H1 (cell line): ENCODE measurements at regions not wholly inside any gene's neighbourhood (a gene's known extent, or its start where the extent isn't known, plus 50 kb on each side); places are given as distances from the start of the nearest gene placed in this dataset.

Experiments
- CTCF ChIA-PET: fragments of 300-600 bp; sonication (Branson Sonifier 250); formaldehyde crosslinking; loops from one replicate; lab custom pipeline; 2021; ENCODE audit not compliant: partially characterized antibody; lab: Charles Lee
- POLR2A ChIA-PET: fragments of 300-600 bp; sonication (Branson Sonifier 250); formaldehyde crosslinking; loops from one replicate; lab custom pipeline; 2021; ENCODE audit warnings: inconsistent platforms; ENCODE audit not compliant: partially characterized antibody; lab: Charles Lee
- DNase-seq, 2 experiments: peaks; one replicate each; pipeline versions ENCODE4 v3.0.0 to v3.0.0-alpha.2; 2010 to 2022; ENCODE audit warnings: low spot score in 2 of 2, low read depth in 1 of 2, mixed read lengths in 1 of 2
- FAIRE-seq: peaks from 2 replicates; lab custom pipeline; 2011; peaks lifted over from hg19 to GRCh38; lab: Jason Lieb, UNC
- H2AFZ ChIP-seq: 2 replicates; pipeline ENCODE4 v1.8.1; 2012; ENCODE audit warnings: low read length, inconsistent platforms
- H2AK5ac ChIP-seq: 2 replicates; pipeline ENCODE4 v1.6.1; 2013; ENCODE audit warnings: low read depth, low read length
- H2BK120ac ChIP-seq: replicated peaks from 2 replicates; pipeline ENCODE3; 2013; ENCODE audit warnings: low read depth, low read length, inconsistent platforms
- H2BK12ac ChIP-seq: 2 replicates; pipeline ENCODE4 v1.6.1; 2013; ENCODE audit warnings: low read depth, low read length
- H2BK15ac ChIP-seq: 2 replicates; pipeline ENCODE4 v1.6.1; 2013; ENCODE audit warnings: low read length
- H2BK20ac ChIP-seq: 2 replicates; pipeline ENCODE4 v1.6.1; 2013; ENCODE audit warnings: low read length
- H2BK5ac ChIP-seq: 2 replicates; pipeline ENCODE4 v1.6.1; 2013; ENCODE audit warnings: low read depth, low read length
- H3K14ac ChIP-seq: 2 replicates; pipeline ENCODE4 v1.6.1; 2013; ENCODE audit warnings: inconsistent platforms; ENCODE audit not compliant: insufficient read length
- H3K18ac ChIP-seq: 2 replicates; pipeline ENCODE4 v1.6.1; 2013; ENCODE audit warnings: low read length; ENCODE audit errors: extremely low read depth
- H3K23ac ChIP-seq: 2 replicates; pipeline ENCODE4 v1.6.1; 2013; ENCODE audit warnings: inconsistent platforms; ENCODE audit not compliant: insufficient read length
- H3K23me2 ChIP-seq: 2 replicates; pipeline ENCODE4 v1.6.1; 2013; ENCODE audit warnings: low read depth, low read length
- H3K27ac ChIP-seq: 2 replicates; pipeline ENCODE4 v1.6.1; 2011; ENCODE audit warnings: low read depth, low read length, inconsistent platforms
- H3K27me3 ChIP-seq, 4 experiments: replicated peaks in 1 of 4; 1 replicate in 1 of 4; 2 replicates in 3 of 4; pipeline versions ENCODE4 v1.6.1 to v1.8.1; 2011 to 2013; ENCODE audit warnings: low read length in 3 of 4, mild to moderate bottlenecking in 3 of 4, inconsistent platforms in 2 of 4, mixed read lengths in 2 of 4, moderate library complexity in 1 of 4; ENCODE audit not compliant: control insufficient read depth in 3 of 4, insufficient read depth in 3 of 4; ENCODE audit errors: extremely low read depth in 1 of 4
- H3K36me3 ChIP-seq, 4 experiments: 2 replicates each; pipeline versions ENCODE4 v1.6.1 to v1.8.1; 2011 to 2013; ENCODE audit warnings: mild to moderate bottlenecking in 4 of 4, low read length in 3 of 4, moderate library complexity in 2 of 4, control low read depth in 1 of 4, inconsistent platforms in 1 of 4; ENCODE audit not compliant: insufficient read depth in 4 of 4, control insufficient read depth in 2 of 4
- H3K4ac ChIP-seq: replicated peaks from 2 replicates; pipeline ENCODE3; 2013; ENCODE audit warnings: low read length, low read depth, mixed read lengths, inconsistent platforms; ENCODE audit not compliant: insufficient read length
- H3K4me1 ChIP-seq, 4 experiments: replicated peaks in 1 of 4; 1 replicate in 1 of 4; 2 replicates in 3 of 4; pipeline versions ENCODE4 v1.6.1 to v1.8.1; 2011 to 2013; ENCODE audit warnings: low read length in 3 of 4, inconsistent platforms in 2 of 4, mixed read lengths in 1 of 4; ENCODE audit not compliant: insufficient read depth in 4 of 4, control insufficient read depth in 3 of 4
- H3K4me2 ChIP-seq, 2 experiments: 2 replicates each; pipeline versions ENCODE4 v1.6.1 to v1.8.1; 2011 to 2013; ENCODE audit warnings: low read depth in 2 of 2, low read length in 2 of 2, control low read depth in 1 of 2, inconsistent platforms in 1 of 2, mild to moderate bottlenecking in 1 of 2; ENCODE audit not compliant: insufficient read depth in 1 of 2
- H3K4me3 ChIP-seq, 4 experiments: fragments of 200-600, 300-600 bp in 1 of 4; sonication (generic), shearing (Covaris generic), sonication (Bioruptor Twin) in 1 of 4; 2 replicates each; pipeline versions ENCODE4 v1.5.1 to v1.8.1; 2011 to 2016; ENCODE audit warnings: low read length in 4 of 4, low read depth in 3 of 4, control low read depth in 2 of 4, inconsistent platforms in 2 of 4, mild to moderate bottlenecking in 2 of 4, mixed read lengths in 1 of 4, moderate library complexity in 1 of 4; ENCODE audit not compliant: insufficient read depth in 2 of 4; ENCODE audit errors: extremely low read depth in 1 of 4
- H3K56ac ChIP-seq: replicated peaks from 2 replicates; pipeline ENCODE3; 2013; ENCODE audit warnings: low read depth, mild to moderate bottlenecking, mixed read lengths, low read length, inconsistent platforms; ENCODE audit not compliant: insufficient read length
- H3K79me1 ChIP-seq: 2 replicates; pipeline ENCODE4 v1.6.1; 2013; ENCODE audit warnings: low read depth, low read length, control low read depth
- H3K79me2 ChIP-seq, 2 experiments: 2 replicates each; pipeline versions ENCODE4 v1.6.1 to v1.8.1; 2012 to 2013; ENCODE audit warnings: low read length in 2 of 2, mild to moderate bottlenecking in 2 of 2, inconsistent platforms in 1 of 2; ENCODE audit not compliant: insufficient read depth in 2 of 2, control insufficient read depth in 1 of 2
- H3K9ac ChIP-seq, 4 experiments: replicated peaks in 1 of 4; 1 replicate in 1 of 4; 2 replicates in 3 of 4; pipeline versions ENCODE4 v1.6.1 to v1.8.1; 2011 to 2013; ENCODE audit warnings: low read depth in 3 of 4, low read length in 3 of 4, control low read depth in 2 of 4, mild to moderate bottlenecking in 2 of 4, moderate library complexity in 2 of 4, inconsistent platforms in 1 of 4; ENCODE audit errors: extremely low read depth in 1 of 4
- H3K9me3 ChIP-seq, 2 experiments: 2 replicates each; pipeline versions ENCODE4 v1.6.1 to v1.8.1; 2012 to 2013; ENCODE audit warnings: mild to moderate bottlenecking in 2 of 2, moderate library complexity in 2 of 2, control low read depth in 1 of 2, inconsistent platforms in 1 of 2, low read depth in 1 of 2, low read length in 1 of 2, mixed read lengths in 1 of 2; ENCODE audit not compliant: insufficient read depth in 2 of 2
- H4K20me1 ChIP-seq, 2 experiments: replicated peaks in 1 of 2; 2 replicates each; pipeline versions ENCODE3 to v1.8.1; 2011 to 2013; ENCODE audit warnings: inconsistent platforms in 2 of 2, low read length in 2 of 2, mild to moderate bottlenecking in 1 of 2; ENCODE audit not compliant: insufficient read depth in 2 of 2, control insufficient read depth in 1 of 2
- H4K5ac ChIP-seq: 2 replicates; pipeline ENCODE4 v1.6.1; 2013; ENCODE audit warnings: low read length, low read depth, mixed read lengths, inconsistent platforms; ENCODE audit not compliant: insufficient read length
- H4K8ac ChIP-seq: 2 replicates; pipeline ENCODE4 v1.8.0; 2013; ENCODE audit warnings: mild to moderate bottlenecking, moderate library complexity, low read length, inconsistent platforms; ENCODE audit not compliant: insufficient read depth; ENCODE audit errors: extremely low read depth
- H4K91ac ChIP-seq: replicated peaks from 2 replicates; pipeline ENCODE3; 2013; ENCODE audit warnings: low read length, mixed read lengths, inconsistent platforms; ENCODE audit not compliant: insufficient read length
- ATF3 ChIP-seq: IDR thresholded peaks from 2 replicates; pipeline ENCODE4 v1.6.1; 2011; ENCODE audit warnings: low read depth, mild to moderate bottlenecking, low read length; ENCODE audit not compliant: insufficient read depth
- BCL11A ChIP-seq, 2 experiments: IDR thresholded peaks; one replicate each; pipeline ENCODE4 v1.6.1; 2011; ENCODE audit warnings: low read depth in 2 of 2, low read length in 2 of 2, mild to moderate bottlenecking in 2 of 2
- CHD1 ChIP-seq: IDR thresholded peaks from 2 replicates; pipeline ENCODE4 v1.6.1; 2012; ENCODE audit warnings: low read depth, low read length, improper control_type of control experiment
- CREB1 ChIP-seq: IDR thresholded peaks from 2 replicates; pipeline ENCODE4 v1.6.1; 2012; ENCODE audit warnings: inconsistent platforms
- CTBP2 ChIP-seq: IDR thresholded peaks from 2 replicates; pipeline ENCODE4 v1.7.0; 2011; ENCODE audit warnings: borderline replicate concordance, mild to moderate bottlenecking, moderate library complexity, mixed read lengths, low read length; ENCODE audit not compliant: insufficient read depth, insufficient read length
- GTF2F1 ChIP-seq: IDR thresholded peaks from 2 replicates; pipeline ENCODE4 v1.6.1; 2012; ENCODE audit warnings: low read depth, low read length, improper control_type of control experiment, borderline replicate concordance
- HDAC2 ChIP-seq, 2 experiments: fragments of 300-600 bp in 1 of 2; sonication (generic) in 1 of 2; IDR thresholded peaks; 2 replicates each; pipeline ENCODE4 v1.6.1; 2011 to 2012; ENCODE audit warnings: low read depth in 2 of 2, low read length in 2 of 2, mild to moderate bottlenecking in 2 of 2, moderate library complexity in 2 of 2, borderline replicate concordance in 1 of 2, inconsistent platforms in 1 of 2
- JUN ChIP-seq: IDR thresholded peaks from 2 replicates; pipeline ENCODE4 v1.6.1; 2011; ENCODE audit warnings: low read depth, mild to moderate bottlenecking, improper control_type of control experiment, low read length
- RBBP5 ChIP-seq: IDR thresholded peaks from 2 replicates; pipeline ENCODE4 v1.7.1; 2012; ENCODE audit warnings: low read depth, mild to moderate bottlenecking, inconsistent platforms, low read length, moderate library complexity, borderline replicate concordance
- RFX5 ChIP-seq: IDR thresholded peaks from 2 replicates; pipeline ENCODE4 v1.6.1; 2011; ENCODE audit warnings: low read depth, low read length, improper control_type of control experiment, borderline replicate concordance
- SRF ChIP-seq: IDR thresholded peaks from 2 replicates; pipeline ENCODE4 v1.6.1; 2011; ENCODE audit warnings: mild to moderate bottlenecking, low read depth, low read length, moderate library complexity
- TBP ChIP-seq: IDR thresholded peaks from 2 replicates; pipeline ENCODE4 v1.6.1; 2011; ENCODE audit warnings: low read depth, low read length, improper control_type of control experiment
- TCF12 ChIP-seq: IDR thresholded peaks from 2 replicates; pipeline ENCODE4 v1.6.1; 2011; ENCODE audit warnings: low read depth, mild to moderate bottlenecking, low read length
- WGBS, 2 experiments: shearing (Covaris generic) in 1 of 2; methylation state at CpG; one replicate each; pipeline versions ENCODE4 v1.1.6 to v1.1.7; 2013 to 2015; ENCODE audit warnings: low lambda C conversion rate in 2 of 2, mixed read lengths in 2 of 2, inconsistent platforms in 1 of 2, low coverage in 1 of 2, missing lambda C conversion rate in 1 of 2; ENCODE audit not compliant: insufficient replicate concordance in 2 of 2, insufficient coverage in 1 of 2, insufficient read length in 1 of 2; ENCODE audit errors: extremely low coverage in 1 of 2, missing lambda C conversion rate in 1 of 2; 5-methylcytosine and 5-hydroxymethylcytosine counted together

GRCh38 chr16:35686595-35686994 lies 2227.2 kb downstream of the TP53TG3F start:
- Histone ChIP-seq H3K4ac (no peak overlapping the region), H4K5ac (no peak overlapping the region), H3K36me3 (no peaks in the 10 kb centered on the region), H3K4me1 (no peaks in the 10 kb centered on the region), H3K23me2 (no peaks in the 10 kb centered on the region), H3K9ac (no peak overlapping the region), H3K27ac (no peak overlapping the region), H2BK120ac (no peak overlapping the region), H2BK15ac (no peak overlapping the region), H3K4me2 (no peak overlapping the region), H3K23ac (no peak overlapping the region), H3K27me3 (no peaks in the 10 kb centered on the region), H2AK5ac (no peak overlapping the region), H2BK5ac (no peak overlapping the region), H3K56ac (no peak overlapping the region), H3K79me2 (no peaks in the 10 kb centered on the region), H3K9me3 (peaks cover 32 to 98% of the 10 kb centered on the region in 2 experiments), H3K14ac (no peak overlapping the region), H2BK12ac (no peak overlapping the region), H3K18ac (no peak overlapping the region), H4K91ac (no peak overlapping the region), H3K79me1 (no peaks in the 10 kb centered on the region), H4K8ac (no peak overlapping the region), H4K20me1 (no peaks in the 10 kb centered on the region), H2BK20ac (no peak overlapping the region), H2AFZ (no peak overlapping the region), H3K4me3 (no peak overlapping the region)
- WGBS, 2 experiments: 97% methylated on average over 3 of the region's 3 CpGs; no CpG with 5 or more reads in 1 of the 2 experiments
- CTCF ChIA-PET: no interaction called here
- POLR2A ChIA-PET: no interaction called here
- no peak for DNase-seq
- no peak for FAIRE-seq
- TF ChIP-seq BCL11A (IDR thresholded peaks at IDR 0.05; ENCODE audit: low read depth in 2 of 2, low read length in 2 of 2) (no peak), CHD1 (no peak), SRF (no peak), RBBP5 (no peak), ATF3 (no peak), CREB1 (no peak), TCF12 (no peak), TBP (no peak), CTBP2 (no peak), RFX5 (no peak), JUN (no peak), GTF2F1 (no peak), HDAC2 (IDR thresholded peaks at IDR 0.05; ENCODE audit: borderline replicate concordance in 1 of 2, low read depth in 2 of 2, low read length in 2 of 2) (no peak)
